CD8-positive, alpha-beta memory T cell (primary cell): ENCODE measurements at regions not wholly inside any gene's neighbourhood (a gene's known extent, or its start where the extent isn't known, plus 50 kb on each side); places are given as distances from the start of the nearest gene placed in this dataset.
A peak's percentile ranks its signal among the peaks of the same experiment; 100 is the strongest.

ENCODE experiments used
- CTCF ChIA-PET: fragments of 350-600 bp; sonication (Branson Sonifier 250); formaldehyde crosslinking; loops from one replicate; lab custom pipeline; 2021; ENCODE audit warnings: antibody characterized with exemption; lab: Charles Lee
- POLR2A ChIA-PET: fragments of 350-600 bp; sonication (Branson Sonifier 250); formaldehyde crosslinking; loops from one replicate; lab custom pipeline; 2021; ENCODE audit warnings: antibody characterized with exemption; lab: Charles Lee
- DNase-seq, 5 donors: peaks; one replicate each; pipeline versions ENCODE4 v3.0.0 to v3.0.0-alpha.2; 2020 to 2022; ENCODE audit warnings: mixed read lengths in 1 of 5
- H3K27ac ChIP-seq: one replicate; pipeline ENCODE4 v1.7.0; 2013; ENCODE audit warnings: low read depth, mild to moderate bottlenecking, low read length, moderate library complexity
- H3K27me3 ChIP-seq: 2 replicates; pipeline ENCODE4 v1.7.0; 2013; ENCODE audit warnings: low read length, mild to moderate bottlenecking; ENCODE audit not compliant: insufficient read depth, poor library complexity, severe bottlenecking
- H3K36me3 ChIP-seq: 2 replicates; pipeline ENCODE4 v1.7.0; 2013; ENCODE audit warnings: mild to moderate bottlenecking, low read length, moderate library complexity; ENCODE audit not compliant: insufficient read depth
- H3K4me1 ChIP-seq: 2 replicates; pipeline ENCODE4 v1.7.0; 2013; ENCODE audit warnings: mild to moderate bottlenecking, low read length, moderate library complexity; ENCODE audit not compliant: insufficient read depth
- H3K4me3 ChIP-seq: 2 replicates; pipeline ENCODE4 v1.7.0; 2013; ENCODE audit warnings: mild to moderate bottlenecking, low read length
- H3K9me3 ChIP-seq: 2 replicates; pipeline ENCODE4 v1.7.0; 2013; ENCODE audit warnings: mild to moderate bottlenecking, low read length
- H3K27ac Mint-ChIP-seq, 8 donors: one replicate each; pipeline ENCODE4 v1.8.0; 2020 to 2021; ENCODE audit warnings: mixed read lengths in 8 of 8, mild to moderate bottlenecking in 6 of 8, inconsistent platforms in 3 of 8, moderate library complexity in 3 of 8
- H3K27me3 Mint-ChIP-seq, 2 donors: one replicate each; pipeline ENCODE4 v1.8.0; 2020 to 2021; ENCODE audit warnings: mixed read lengths in 2 of 2, mild to moderate bottlenecking in 1 of 2, moderate library complexity in 1 of 2
- H3K36me3 Mint-ChIP-seq, 3 donors: one replicate each; pipeline ENCODE4 v1.8.0; 2020 to 2021; ENCODE audit warnings: mixed read lengths in 3 of 3, inconsistent platforms in 1 of 3, mild to moderate bottlenecking in 1 of 3
- H3K4me1 Mint-ChIP-seq, 3 donors: one replicate each; pipeline ENCODE4 v1.8.0; 2020 to 2021; ENCODE audit warnings: mixed read lengths in 3 of 3, inconsistent platforms in 1 of 3, mild to moderate bottlenecking in 1 of 3
- H3K4me3 Mint-ChIP-seq, 7 donors: one replicate each; pipeline ENCODE4 v1.8.0; 2020 to 2021; ENCODE audit warnings: mixed read lengths in 7 of 7, mild to moderate bottlenecking in 6 of 7, moderate library complexity in 4 of 7, inconsistent platforms in 2 of 7
- H3K9me3 Mint-ChIP-seq, 5 donors: one replicate each; pipeline ENCODE4 v1.8.0; 2020 to 2022; ENCODE audit warnings: mixed read lengths in 5 of 5, mild to moderate bottlenecking in 3 of 5, moderate library complexity in 2 of 5, inconsistent platforms in 1 of 5

- H3K9me3 Mint-ChIP-seq: no peaks in the 10 kb centered on the region
- peak overlapping the region in 1 of 7 donors; percentile 12 for H3K4me3 Mint-ChIP-seq
- H3K4me1 ChIP-seq: peaks cover 5% of the 10 kb centered on the region
- H3K27ac Mint-ChIP-seq: no peak overlapping the region
- no peaks in the 10 kb centered on the region for H3K36me3 ChIP-seq
- ChIA-PET POLR2A (no interaction called here), CTCF (interaction anchor here (1.2 kb wide), 1 partner anchor 13 kb away, joined by 4 read pairs; no protein-coding TSS in a partner anchor)
- DNase-seq: no peak
- peaks cover 17 to 29% (median 22%) of the 10 kb centered on the region in 3 donors for H3K4me1 Mint-ChIP-seq
- no peaks in the 10 kb centered on the region for H3K9me3 ChIP-seq
- H3K27me3 Mint-ChIP-seq: peaks cover 36 to 52% of the 10 kb centered on the region in 2 donors
- H3K36me3 Mint-ChIP-seq: no peaks in the 10 kb centered on the region
- H3K27ac ChIP-seq: no peak overlapping the region
- H3K4me3 ChIP-seq: no peak overlapping the region
- peaks cover 23% of the 10 kb centered on the region for H3K27me3 ChIP-seq
Observed at GRCh38 chr4:41883988-41884734, 51.1 kb upstream of the TMEM33 start.

GRCh38 chr4:41882625-41883347 lies 52.4 kb upstream of the TMEM33 start:
- ChIA-PET POLR2A (no interaction called here), CTCF (interaction anchor here (0.6 to 1.2 kb wide), 5 partner anchors 9 to 22 kb away, joined by 3 to 4 read pairs (median 3); no protein-coding TSS in a partner anchor)
- peaks cover 48 to 64% of the 10 kb centered on the region in 2 donors for H3K27me3 Mint-ChIP-seq
- Histone ChIP-seq H3K4me3 (peak overlapping the region; percentile 43), H3K27me3 (peaks cover 23% of the 10 kb centered on the region), H3K9me3 (no peaks in the 10 kb centered on the region), H3K27ac (no peak overlapping the region), H3K4me1 (peaks cover 5% of the 10 kb centered on the region), H3K36me3 (no peaks in the 10 kb centered on the region)
- peak; percentile 23 to 57 (median 30) for DNase-seq
- H3K9me3 Mint-ChIP-seq: no peaks in the 10 kb centered on the region
- peaks cover 17 to 34% (median 25%) of the 10 kb centered on the region in 3 donors for H3K4me1 Mint-ChIP-seq
- no peak overlapping the region for H3K27ac Mint-ChIP-seq
- H3K4me3 Mint-ChIP-seq: peak overlapping the region; percentile 54 to 83 (median 74)
- H3K36me3 Mint-ChIP-seq: no peaks in the 10 kb centered on the region

GRCh38 chr4:41881981-41882624 lies 53.1 kb upstream of the TMEM33 start:
- H3K27ac ChIP-seq: no peak overlapping the region
- H3K4me3 ChIP-seq: peak overlapping the region; percentile 43
- DNase-seq: no peak
- no peaks in the 10 kb centered on the region for H3K36me3 ChIP-seq
- Mint-ChIP-seq H3K9me3 (no peaks in the 10 kb centered on the region), H3K4me1 (peaks cover 17 to 34% (median 25%) of the 10 kb centered on the region in 3 donors), H3K4me3 (peak overlapping the region in 6 of 7 donors; percentile 54 to 83 (median 75)), H3K27me3 (peaks cover 52 to 64% of the 10 kb centered on the region in 2 donors), H3K36me3 (no peaks in the 10 kb centered on the region), H3K27ac (no peak overlapping the region)
- H3K27me3 ChIP-seq: peaks cover 23% of the 10 kb centered on the region
- ChIA-PET CTCF (no interaction called here), POLR2A (no interaction called here)
- H3K9me3 ChIP-seq: no peaks in the 10 kb centered on the region
- peaks cover 5% of the 10 kb centered on the region for H3K4me1 ChIP-seq

GRCh38 chr4:41880840-41881831 lies 54.1 kb upstream of the TMEM33 start:
- Mint-ChIP-seq H3K9me3 (no peaks in the 10 kb centered on the region), H3K4me3 (peak overlapping the region; percentile 17 to 77 (median 68)), H3K36me3 (no peaks in the 10 kb centered on the region), H3K27ac (peak overlapping the region in 1 of 8 donors; percentile 53), H3K27me3 (peaks cover 55 to 64% of the 10 kb centered on the region in 2 donors), H3K4me1 (peaks cover 17 to 34% (median 25%) of the 10 kb centered on the region in 3 donors)
- CTCF ChIA-PET: no interaction called here
- Histone ChIP-seq H3K4me3 (no peak overlapping the region), H3K27me3 (peaks cover 24% of the 10 kb centered on the region), H3K9me3 (no peaks in the 10 kb centered on the region), H3K4me1 (peaks cover 5% of the 10 kb centered on the region), H3K27ac (no peak overlapping the region), H3K36me3 (no peaks in the 10 kb centered on the region)
- no peak for DNase-seq
- POLR2A ChIA-PET: no interaction called here

- H3K27ac ChIP-seq: no peak overlapping the region
- no peaks in the 10 kb centered on the region for H3K9me3 ChIP-seq
- no peaks in the 10 kb centered on the region for H3K9me3 Mint-ChIP-seq
- H3K36me3 ChIP-seq: no peaks in the 10 kb centered on the region
- ChIA-PET CTCF (interaction anchor here (1.4 to 1.5 kb wide), 2 partner anchors 9 to 11 kb away, joined by 4 to 9 read pairs; no protein-coding TSS in a partner anchor), POLR2A (no interaction called here)
- no peak overlapping the region for H3K4me3 ChIP-seq
- no peaks in the 10 kb centered on the region for H3K36me3 Mint-ChIP-seq
- peaks cover 5% of the 10 kb centered on the region for H3K4me1 ChIP-seq
- peak overlapping the region in 6 of 7 donors; percentile 29 to 77 (median 50) for H3K4me3 Mint-ChIP-seq
- DNase-seq: no peak
- peak overlapping the region in 1 of 8 donors; percentile 53 for H3K27ac Mint-ChIP-seq
- H3K27me3 Mint-ChIP-seq: peaks cover 59 to 69% of the 10 kb centered on the region in 2 donors
- peaks cover 29% of the 10 kb centered on the region for H3K27me3 ChIP-seq
- H3K4me1 Mint-ChIP-seq: peaks cover 17 to 37% (median 25%) of the 10 kb centered on the region in 3 donors
Observed at GRCh38 chr4:41880022-41880837, 55.0 kb upstream of the TMEM33 start.

GRCh38 chr4:41879552-41879951 lies 55.7 kb upstream of the TMEM33 start:
- Histone ChIP-seq H3K4me3 (no peak overlapping the region), H3K27me3 (peaks cover 34% of the 10 kb centered on the region), H3K27ac (no peak overlapping the region), H3K36me3 (no peaks in the 10 kb centered on the region), H3K4me1 (peaks cover 5% of the 10 kb centered on the region), H3K9me3 (no peaks in the 10 kb centered on the region)
- no peak for DNase-seq
- CTCF ChIA-PET: interaction anchor here (0.9 to 1.5 kb wide), 3 partner anchors 9 to 12 kb away, joined by 4 to 9 read pairs (median 4); no protein-coding TSS in a partner anchor
- POLR2A ChIA-PET: no interaction called here
- H3K27ac Mint-ChIP-seq: peak overlapping the region in 1 of 8 donors; percentile 53
- no peaks in the 10 kb centered on the region for H3K36me3 Mint-ChIP-seq
- H3K9me3 Mint-ChIP-seq: no peaks in the 10 kb centered on the region
- H3K4me3 Mint-ChIP-seq: peak overlapping the region in 2 of 7 donors; percentile 11 to 44
- H3K4me1 Mint-ChIP-seq: peaks cover 17 to 37% (median 25%) of the 10 kb centered on the region in 3 donors
- H3K27me3 Mint-ChIP-seq: peaks cover 65 to 73% of the 10 kb centered on the region in 2 donors
